Astrocyte of the cerebellum (primary cell): ENCODE measurements at regions not wholly inside any gene's neighbourhood (a gene's known extent, or its start where the extent isn't known, plus 50 kb on each side); places are given as distances from the start of the nearest gene placed in this dataset.

Experiments
- DNase-seq: peaks from one replicate; pipeline ENCODE4 v3.0.0-alpha.2; 2011; ENCODE audit warnings: low read depth
- H3K4me3 ChIP-seq: 2 replicates; pipeline ENCODE4 v1.5.1; 2011; ENCODE audit warnings: mild to moderate bottlenecking, low read depth, low read length, moderate library complexity
- CTCF ChIP-seq: IDR thresholded peaks from 2 replicates; pipeline ENCODE4 v1.5.1; 2012; ENCODE audit warnings: low read length, low read depth, moderate library complexity, mild to moderate bottlenecking; ENCODE audit errors: missing control alignments
- in situ Hi-C: cut with HindIII; loops from 2 replicates; pipeline ENCODE4 v1.10.0; 2017; ENCODE audit warnings: low sequenced_read_pairs

- DNase-seq, result no peak
- TF ChIP-seq CTCF, result no peak
- in situ Hi-C loops, result no loop called here
- H3K4me3 ChIP-seq, result no peak overlapping the region
These were observed 93.6 kb upstream of the CHST15 start for GRCh38 chr10:124186956-124187355.

- no peak overlapping the region for H3K4me3 ChIP-seq
- in situ Hi-C loops, result no loop called here
- no peak for TF ChIP-seq CTCF
- DNase-seq, result no peak
These were observed 91.7 kb upstream of the CHST15 start for GRCh38 chr10:124185084-124185483.

GRCh38 chr10:124184208-124184830 lies 90.9 kb upstream of the CHST15 start:
- no peak for DNase-seq
- in situ Hi-C loops, result no loop called here
- no peak for TF ChIP-seq CTCF
- H3K4me3 ChIP-seq, result no peak overlapping the region

GRCh38 chr10:124183617-124184016 lies 90.2 kb upstream of the CHST15 start:
- DNase-seq, result no peak
- in situ Hi-C loops, result no loop called here
- no peak for TF ChIP-seq CTCF
- H3K4me3 ChIP-seq, result no peak overlapping the region

- TF ChIP-seq CTCF, result no peak
- in situ Hi-C loops, result no loop called here
These were observed 88.7 kb upstream of the CHST15 start for GRCh38 chr10:124182088-124182541.

GRCh38 chr10:124181656-124182055 lies 88.3 kb upstream of the CHST15 start:
- in situ Hi-C loops, result no loop called here
- DNase-seq, result no peak
- no peak for TF ChIP-seq CTCF
- H3K4me3 ChIP-seq, result no peak overlapping the region

More at GRCh38 chr10:124182088-124182541, 88.7 kb upstream of the CHST15 start:
- no peak for DNase-seq
- no peak overlapping the region for H3K4me3 ChIP-seq
